Parathyroid adenoma (tissue), 2 donors: ENCODE measurements at regions not wholly inside any gene's neighbourhood (a gene's known extent, or its start where the extent isn't known, plus 50 kb on each side); places are given as distances from the start of the nearest gene placed in this dataset.

ENCODE experiments used
- H2AFZ ChIP-seq: fragments of 300-600 bp; sonication (generic); one replicate; pipeline ENCODE4 v1.7.0; 2017; ENCODE audit warnings: antibody characterized with exemption, mild to moderate bottlenecking
- H3K27ac ChIP-seq: fragments of 300-600 bp; sonication (generic); one replicate; pipeline ENCODE4 v1.7.0; 2017
- H3K27me3 ChIP-seq: fragments of 300-600 bp; sonication (generic); one replicate; pipeline ENCODE4 v1.7.0; 2017; ENCODE audit warnings: low read length; ENCODE audit not compliant: control insufficient read depth, insufficient read depth
- H3K36me3 ChIP-seq: fragments of 300-600 bp; sonication (generic); one replicate; pipeline ENCODE4 v1.7.0; 2017; ENCODE audit warnings: low read length; ENCODE audit not compliant: control insufficient read depth, insufficient read depth
- H3K4me1 ChIP-seq: fragments of 300-600 bp; sonication (generic); one replicate; pipeline ENCODE4 v1.7.0; 2017; ENCODE audit warnings: control low read depth
- H3K4me2 ChIP-seq: fragments of 300-600 bp; sonication (generic); one replicate; pipeline ENCODE4 v1.7.0; 2017; ENCODE audit warnings: low read length
- H3K4me3 ChIP-seq: fragments of 300-600 bp; sonication (generic); one replicate; pipeline ENCODE4 v1.7.0; 2017; ENCODE audit warnings: low read depth, low read length
- H3K79me2 ChIP-seq: fragments of 300-600 bp; sonication (generic); one replicate; pipeline ENCODE4 v1.7.0; 2017; ENCODE audit warnings: control low read depth
- H3K9ac ChIP-seq: fragments of 300-600 bp; sonication (generic); one replicate; pipeline ENCODE4 v1.7.0; 2017; ENCODE audit warnings: mild to moderate bottlenecking
- H3K9me3 ChIP-seq: fragments of 300-600 bp; sonication (generic); one replicate; pipeline ENCODE4 v1.7.0; 2017; ENCODE audit warnings: low read length; ENCODE audit not compliant: control insufficient read depth
- TF ChIP-seq, protein P1 (sequence below): fragments of 300-600 bp; sonication (generic); IDR thresholded peaks from one replicate; pipeline ENCODE4 v1.7.0; 2017; ENCODE audit warnings: antibody characterized with exemption, mild to moderate bottlenecking
- donor health status: primary hyperparathyroidism.

DNA sequence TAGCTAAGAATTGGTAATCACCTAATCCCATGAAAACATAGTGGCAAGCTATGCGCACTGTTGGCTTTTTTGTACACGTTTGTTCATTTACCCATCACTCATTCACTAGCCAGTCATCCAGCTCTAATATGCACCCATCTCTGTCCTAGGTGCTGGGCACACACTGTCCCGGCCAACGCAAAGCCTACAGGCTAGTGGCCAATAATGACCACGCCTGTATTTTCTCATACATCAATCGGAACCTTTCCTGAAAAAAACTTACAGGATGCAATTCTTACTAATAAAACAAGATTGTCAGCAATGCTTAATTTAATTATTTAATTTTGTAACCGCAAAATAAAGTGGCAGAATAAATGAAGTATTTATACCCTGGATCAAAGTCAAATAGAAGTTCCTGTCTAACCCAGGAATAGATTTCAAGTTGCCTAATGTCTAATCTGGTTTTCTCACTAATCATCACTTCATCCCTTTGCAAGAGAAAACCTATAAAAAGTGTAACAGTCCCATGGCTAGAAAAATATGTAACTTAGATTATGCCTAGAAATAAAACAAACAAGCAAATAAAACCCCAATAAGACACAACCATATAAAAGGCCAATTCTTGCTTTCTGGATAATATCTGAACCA lies 143.3 kb upstream of the BLID start:
- Histone ChIP-seq H3K79me2 (no peaks in the 10 kb centered on the region), H3K9ac (no peak overlapping the region), H2AFZ (no peak overlapping the region), H3K27me3 (no peaks in the 10 kb centered on the region), H3K36me3 (no peaks in the 10 kb centered on the region), H3K27ac (no peak overlapping the region), H3K4me1 (no peaks in the 10 kb centered on the region), H3K9me3 (no peaks in the 10 kb centered on the region), H3K4me3 (no peak overlapping the region), H3K4me2 (no peak overlapping the region)
- TF ChIP-seq, protein P1, sequence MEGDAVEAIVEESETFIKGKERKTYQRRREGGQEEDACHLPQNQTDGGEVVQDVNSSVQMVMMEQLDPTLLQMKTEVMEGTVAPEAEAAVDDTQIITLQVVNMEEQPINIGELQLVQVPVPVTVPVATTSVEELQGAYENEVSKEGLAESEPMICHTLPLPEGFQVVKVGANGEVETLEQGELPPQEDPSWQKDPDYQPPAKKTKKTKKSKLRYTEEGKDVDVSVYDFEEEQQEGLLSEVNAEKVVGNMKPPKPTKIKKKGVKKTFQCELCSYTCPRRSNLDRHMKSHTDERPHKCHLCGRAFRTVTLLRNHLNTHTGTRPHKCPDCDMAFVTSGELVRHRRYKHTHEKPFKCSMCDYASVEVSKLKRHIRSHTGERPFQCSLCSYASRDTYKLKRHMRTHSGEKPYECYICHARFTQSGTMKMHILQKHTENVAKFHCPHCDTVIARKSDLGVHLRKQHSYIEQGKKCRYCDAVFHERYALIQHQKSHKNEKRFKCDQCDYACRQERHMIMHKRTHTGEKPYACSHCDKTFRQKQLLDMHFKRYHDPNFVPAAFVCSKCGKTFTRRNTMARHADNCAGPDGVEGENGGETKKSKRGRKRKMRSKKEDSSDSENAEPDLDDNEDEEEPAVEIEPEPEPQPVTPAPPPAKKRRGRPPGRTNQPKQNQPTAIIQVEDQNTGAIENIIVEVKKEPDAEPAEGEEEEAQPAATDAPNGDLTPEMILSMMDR = no peak

DNA sequence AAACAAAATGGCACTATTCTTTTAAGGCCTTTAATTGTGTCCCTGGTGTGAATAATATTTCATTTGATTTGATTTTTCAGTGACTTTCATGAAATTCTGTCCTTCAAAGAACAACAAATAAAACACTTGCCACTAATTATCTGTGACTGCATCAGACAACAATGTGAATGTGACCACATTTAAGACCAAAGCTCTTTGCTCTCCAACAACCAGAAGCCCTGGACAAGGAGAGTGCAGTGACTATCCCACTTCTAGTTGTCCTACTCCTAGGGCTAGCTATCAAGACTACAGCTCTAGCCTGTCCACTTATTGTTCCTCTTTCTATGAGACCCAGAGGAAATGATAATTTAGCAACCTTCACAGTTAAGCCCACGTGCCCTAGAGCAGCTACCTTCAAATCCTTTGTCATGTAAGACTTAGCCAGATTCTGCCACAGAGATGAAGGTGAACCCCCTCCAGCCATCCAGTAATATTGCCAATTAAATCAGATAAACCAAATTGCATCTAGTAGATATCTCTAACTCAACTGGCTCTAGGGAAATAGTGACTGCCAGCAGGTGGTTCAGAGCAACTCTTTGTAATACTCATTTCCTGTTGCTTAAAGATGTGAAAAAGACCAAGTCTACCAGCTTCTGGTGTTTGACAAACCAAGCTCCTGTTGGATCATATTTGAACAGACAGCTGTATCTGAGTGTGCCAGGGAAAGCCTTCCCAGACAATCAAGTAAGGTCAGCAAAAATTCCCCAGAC lies 142.6 kb upstream of the BLID start:
- Histone ChIP-seq H3K9ac (no peak overlapping the region), H3K4me3 (no peak overlapping the region), H2AFZ (no peak overlapping the region), H3K4me2 (no peak overlapping the region), H3K27me3 (no peaks in the 10 kb centered on the region), H3K27ac (no peak overlapping the region), H3K4me1 (no peaks in the 10 kb centered on the region), H3K79me2 (no peaks in the 10 kb centered on the region), H3K36me3 (no peaks in the 10 kb centered on the region), H3K9me3 (no peaks in the 10 kb centered on the region)
- TF ChIP-seq, protein P1 = no peak

DNA sequence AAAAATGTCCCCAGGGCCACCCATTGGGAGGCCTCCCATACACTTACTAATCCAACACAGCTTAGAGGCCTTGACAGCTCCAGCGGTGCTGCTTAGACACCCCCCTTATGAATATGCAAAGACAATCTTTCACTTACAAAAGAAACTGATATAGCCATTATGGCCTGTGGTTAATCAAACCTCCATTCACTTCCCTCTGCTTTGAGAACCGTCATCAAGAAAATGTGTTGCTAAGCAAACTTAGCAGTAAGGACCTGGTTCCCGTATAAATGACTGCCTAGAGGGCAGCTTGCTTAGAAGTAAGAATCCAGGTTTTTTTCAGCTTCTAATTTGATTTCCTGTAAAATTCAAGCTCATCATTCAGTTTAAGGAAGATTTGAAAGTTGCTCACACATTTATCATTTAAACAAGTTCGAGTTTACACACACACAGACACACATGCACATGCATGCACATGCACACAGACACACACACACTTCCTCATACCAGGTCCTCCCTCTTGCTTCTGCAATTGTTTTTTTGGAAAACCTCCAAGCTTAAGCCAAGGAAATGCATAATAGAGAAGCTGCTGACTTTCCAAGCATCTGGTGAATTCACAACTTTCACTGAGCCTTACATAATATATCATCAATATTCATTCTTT lies 137.7 kb upstream of the BLID start:
- TF ChIP-seq, protein P1 = no peak
- no peak overlapping the region for H3K9ac ChIP-seq
- H3K27ac ChIP-seq = no peak overlapping the region
- H2AFZ ChIP-seq = no peak overlapping the region
- no peaks in the 10 kb centered on the region for H3K9me3 ChIP-seq
- H3K36me3 ChIP-seq = no peaks in the 10 kb centered on the region
- H3K79me2 ChIP-seq = no peaks in the 10 kb centered on the region
- no peak overlapping the region for H3K4me3 ChIP-seq
- no peaks in the 10 kb centered on the region for H3K4me1 ChIP-seq
- no peaks in the 10 kb centered on the region for H3K27me3 ChIP-seq
- H3K4me2 ChIP-seq = no peak overlapping the region

DNA sequence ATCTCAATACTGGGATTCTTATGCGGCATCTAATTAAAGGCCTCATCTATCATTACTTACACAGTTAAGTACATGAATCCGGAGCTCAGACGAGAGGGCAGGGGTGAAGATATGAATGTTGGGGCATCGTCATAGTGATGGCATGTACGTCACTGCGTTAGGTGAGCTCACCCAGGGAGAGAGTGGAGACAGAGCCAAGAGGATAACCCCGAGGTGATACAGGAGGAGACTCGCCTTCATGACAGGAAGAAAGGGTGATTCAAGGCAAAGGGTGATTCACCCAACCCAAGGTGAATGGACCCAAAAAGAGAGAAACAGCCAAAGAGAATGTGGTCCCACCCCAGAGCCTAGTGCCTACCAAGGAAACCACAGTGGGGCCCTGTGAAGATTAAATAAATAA lies 132.9 kb upstream of the BLID start:
- Histone ChIP-seq H3K4me1 (no peaks in the 10 kb centered on the region), H3K4me2 (no peak overlapping the region), H3K36me3 (no peaks in the 10 kb centered on the region), H2AFZ (no peak overlapping the region), H3K9me3 (no peaks in the 10 kb centered on the region), H3K27ac (no peak overlapping the region), H3K9ac (no peak overlapping the region), H3K27me3 (no peaks in the 10 kb centered on the region), H3K4me3 (no peak overlapping the region), H3K79me2 (no peaks in the 10 kb centered on the region)
- TF ChIP-seq, protein P1 = no peak
